Endothelial cell of umbilical vein (primary cell): ENCODE measurements at regions not wholly inside any gene's neighbourhood (a gene's known extent, or its start where the extent isn't known, plus 50 kb on each side); places are given as distances from the start of the nearest gene placed in this dataset.

Experiments
- BruUV-seq: library from RNA; stranded (reverse); fragments of 400-500 nt; replicated peaks from 2 replicates; lab custom pipeline; 2021; lab: Mats Ljungman, UMichigan
- CTCF ChIA-PET: fragments of 300-600, 350-600 bp; sonication (Branson Sonifier 250); formaldehyde crosslinking; loops from one replicate; lab custom pipeline; 2021; ENCODE audit warnings: antibody characterized with exemption, inconsistent platforms; lab: Charles Lee
- POLR2A ChIA-PET: fragments of 300-600, 350-600 bp; sonication (Branson Sonifier 250); formaldehyde crosslinking; loops from one replicate; lab custom pipeline; 2021; ENCODE audit warnings: antibody characterized with exemption, inconsistent platforms; lab: Charles Lee
- DNase-seq: peaks from one replicate; pipeline ENCODE4 v3.0.0-alpha.2; 2011; ENCODE audit warnings: low read depth, low spot score
- FAIRE-seq: peaks from 2 replicates; lab custom pipeline; 2011; peaks lifted over from hg19 to GRCh38; lab: Jason Lieb, UNC
- H2AFZ ChIP-seq: 2 replicates; pipeline ENCODE4 v1.6.0; 2012; ENCODE audit warnings: low read depth, low read length, control low read depth, inconsistent platforms
- H3K27ac ChIP-seq: 2 replicates; pipeline ENCODE4 v1.5.1; 2011; ENCODE audit warnings: low read depth, mild to moderate bottlenecking, control low read depth, low read length, moderate library complexity; ENCODE audit not compliant: insufficient read depth
- H3K27me3 ChIP-seq, 2 experiments: 2 replicates each; pipeline versions ENCODE4 v1.6.0 to v1.6.1; 2011; ENCODE audit warnings: low read length in 2 of 2, mixed read lengths in 1 of 2; ENCODE audit not compliant: control insufficient read depth in 2 of 2, insufficient read depth in 2 of 2
- H3K36me3 ChIP-seq, 2 experiments: 2 replicates in 1 of 2; 3 replicates in 1 of 2; pipeline ENCODE4 v1.5.1; 2011; ENCODE audit warnings: low read length in 2 of 2, mild to moderate bottlenecking in 1 of 2, moderate library complexity in 1 of 2; ENCODE audit not compliant: control insufficient read depth in 2 of 2, insufficient read depth in 2 of 2; ENCODE audit errors: extremely low read depth in 1 of 2
- H3K4me1 ChIP-seq: 3 replicates; pipeline ENCODE4 v1.5.1; 2011; ENCODE audit warnings: mild to moderate bottlenecking, low read length; ENCODE audit not compliant: control insufficient read depth, insufficient read depth; ENCODE audit errors: extremely low read depth
- H3K4me2 ChIP-seq: 2 replicates; pipeline ENCODE4 v1.6.1; 2011; ENCODE audit warnings: low read length, control low read depth, mixed read lengths; ENCODE audit not compliant: insufficient read depth
- H3K4me3 ChIP-seq, 3 experiments: fragments of 200-600 bp in 1 of 3; sonication (generic), shearing (Covaris generic) in 1 of 3; replicated peaks in 1 of 3; 2 replicates each; pipeline ENCODE4 v1.5.1; 2011 to 2016; ENCODE audit warnings: control low read depth in 3 of 3, low read length in 3 of 3, mild to moderate bottlenecking in 2 of 3, inconsistent platforms in 1 of 3, low read depth in 1 of 3, moderate library complexity in 1 of 3; ENCODE audit not compliant: insufficient read depth in 1 of 3
- H3K79me2 ChIP-seq: 2 replicates; pipeline ENCODE4 v1.6.0; 2012; ENCODE audit warnings: low read length, inconsistent platforms; ENCODE audit not compliant: control insufficient read depth, insufficient read depth
- H3K9ac ChIP-seq: replicated peaks from 2 replicates; pipeline ENCODE3; 2011; ENCODE audit warnings: low read length, control low read depth; ENCODE audit not compliant: insufficient read depth; ENCODE audit errors: extremely low read depth
- H3K9me1 ChIP-seq: replicated peaks from 3 replicates; pipeline ENCODE4 v1.6.0; 2011; ENCODE audit warnings: mild to moderate bottlenecking, low read length; ENCODE audit not compliant: control insufficient read depth, insufficient read depth; ENCODE audit errors: extremely low read depth
- H3K9me3 ChIP-seq: replicated peaks from 2 replicates; pipeline ENCODE4 v1.5.1; 2012; ENCODE audit warnings: low read length, inconsistent platforms; ENCODE audit not compliant: control insufficient read depth, insufficient read depth
- H4K20me1 ChIP-seq: replicated peaks from 2 replicates; pipeline ENCODE3; 2011; ENCODE audit warnings: mild to moderate bottlenecking, low read length; ENCODE audit not compliant: control insufficient read depth, insufficient read depth; ENCODE audit errors: extremely low read depth
- CTCF ChIP-seq, 2 donors: IDR thresholded peaks; 1 replicate in 1 of 2; 2 replicates in 1 of 2; pipeline ENCODE4 v1.5.1; 2011; ENCODE audit warnings: low read length in 2 of 2, mild to moderate bottlenecking in 2 of 2, moderate library complexity in 2 of 2, control low read depth in 1 of 2, inconsistent platforms in 1 of 2, low read depth in 1 of 2; ENCODE audit not compliant: insufficient read depth in 1 of 2; ENCODE audit errors: extremely low read depth in 1 of 2
- EZH2 ChIP-seq: IDR thresholded peaks from 2 replicates; pipeline ENCODE4 v1.6.1; 2012; ENCODE audit warnings: borderline replicate concordance, low read depth, mild to moderate bottlenecking, moderate library complexity, low read length, inconsistent platforms; ENCODE audit not compliant: severe bottlenecking
- FOS ChIP-seq: IDR thresholded peaks from 2 replicates; pipeline ENCODE4 v1.6.1; 2011; ENCODE audit warnings: mild to moderate bottlenecking, low read length, moderate library complexity, borderline replicate concordance; ENCODE audit not compliant: insufficient read depth
- GATA2 ChIP-seq: IDR thresholded peaks from 2 replicates; pipeline ENCODE4 v1.7.0; 2011; ENCODE audit warnings: low read depth, mild to moderate bottlenecking, moderate library complexity, mixed read lengths, low read length; ENCODE audit not compliant: insufficient read length, insufficient read depth
- JUN ChIP-seq: IDR thresholded peaks from 2 replicates; pipeline ENCODE4 v1.6.1; 2011; ENCODE audit warnings: borderline replicate concordance, low read depth; ENCODE audit not compliant: insufficient read length, insufficient read depth
- MAX ChIP-seq: IDR thresholded peaks from 2 replicates; pipeline ENCODE4 v1.6.1; 2011; ENCODE audit not compliant: insufficient read depth, insufficient read length
- MYC ChIP-seq: IDR thresholded peaks from one replicate; pipeline ENCODE4 v1.6.1; 2011; ENCODE audit warnings: mild to moderate bottlenecking, low read depth, low read length
- POLR2A ChIP-seq: IDR thresholded peaks from 2 replicates; pipeline ENCODE4 v1.6.1; 2012; ENCODE audit warnings: low read depth, mild to moderate bottlenecking, control low read depth, low read length
- POLR2AphosphoS5 ChIP-seq: IDR thresholded peaks from 2 replicates; pipeline ENCODE4 v1.6.1; 2012; ENCODE audit warnings: low read depth, mild to moderate bottlenecking, control low read depth, low read length, moderate library complexity; ENCODE audit not compliant: insufficient read depth
- dilution Hi-C: fragments of 300-500 bp; cut with MboI; formaldehyde crosslinking; loops from one replicate; pipeline ENCODE4 v1.15.0; 2019; ENCODE audit warnings: low sequenced_read_pairs; ENCODE audit not compliant: extremely low pct_ligation_motif_present
- intact Hi-C: fragments of 100-400 bp; cut with micrococcal nuclease; formaldehyde crosslinking; loops from one replicate; pipeline ENCODE4 v1.10.0; 2022

DNA sequence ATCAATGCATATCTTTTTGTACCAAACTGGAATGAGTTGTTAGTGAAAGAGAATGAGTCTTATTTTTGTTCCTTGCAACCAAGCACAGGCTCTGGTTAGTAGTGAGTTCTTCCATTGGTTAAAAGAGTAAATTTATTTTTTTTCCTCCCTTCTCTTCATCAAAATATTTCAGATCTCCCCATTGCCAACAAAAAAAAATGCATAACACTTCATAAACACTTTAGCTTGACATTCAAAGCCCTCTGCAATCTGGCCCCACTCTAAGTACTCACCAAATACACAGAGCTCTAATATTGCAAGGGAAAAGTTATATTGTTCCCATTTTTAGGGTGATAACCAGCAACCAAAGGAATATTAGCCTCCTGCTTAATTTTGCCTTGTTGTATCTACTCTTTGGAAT lies 333.0 kb upstream of the LUZP2 start:
- dilution Hi-C loops (no loop called here), intact Hi-C loops (no loop called here)
- no peaks in the 10 kb centered on the region for H4K20me1 ChIP-seq
- no peaks in the 10 kb centered on the region for H3K9me3 ChIP-seq
- TF ChIP-seq CTCF (IDR thresholded peaks at IDR 0.05; ENCODE audit: extremely low read depth in 1 of 2, insufficient read depth in 1 of 2, low read depth in 1 of 2, low read length in 2 of 2), result no peak
- no peak for TF ChIP-seq MAX
- TF ChIP-seq POLR2A, result no peak
- no peak for TF ChIP-seq MYC
- TF ChIP-seq FOS, result no peak
- TF ChIP-seq GATA2, result no peak
- no peak for TF ChIP-seq JUN
- TF ChIP-seq POLR2AphosphoS5, result no peak
- TF ChIP-seq EZH2, result no peak
- no peaks in the 10 kb centered on the region for H3K27me3 ChIP-seq
- no peaks in the 10 kb centered on the region for H3K79me2 ChIP-seq
- no peaks in the 10 kb centered on the region for H3K9me1 ChIP-seq
- ChIA-PET POLR2A (no interaction called here), CTCF (interaction anchor here (1.2 kb wide), 1 partner anchor 10 kb away, joined by 4 read pairs; no protein-coding TSS in a partner anchor)
- no peak for FAIRE-seq
- H3K4me3 ChIP-seq, result no peak overlapping the region
- H3K4me2 ChIP-seq, result no peak overlapping the region
- DNase-seq, result no peak
- H3K9ac ChIP-seq, result no peak overlapping the region
- no peaks in the 10 kb centered on the region for H3K36me3 ChIP-seq
- H3K4me1 ChIP-seq, result no peaks in the 10 kb centered on the region
- H3K27ac ChIP-seq, result no peak overlapping the region
- no peak overlapping the region for H2AFZ ChIP-seq
- no TSS peak for BruUV-seq
